Endothelial cell of umbilical vein (primary cell): ENCODE measurements at regions not wholly inside any gene's neighbourhood (a gene's known extent, or its start where the extent isn't known, plus 50 kb on each side); places are given as distances from the start of the nearest gene placed in this dataset.

ENCODE experiments used
- BruUV-seq: library from RNA; stranded (reverse); fragments of 400-500 nt; replicated peaks from 2 replicates; lab custom pipeline; 2021; lab: Mats Ljungman, UMichigan
- CTCF ChIA-PET: fragments of 300-600, 350-600 bp; sonication (Branson Sonifier 250); formaldehyde crosslinking; loops from one replicate; lab custom pipeline; 2021; ENCODE audit warnings: antibody characterized with exemption, inconsistent platforms; lab: Charles Lee
- POLR2A ChIA-PET: fragments of 300-600, 350-600 bp; sonication (Branson Sonifier 250); formaldehyde crosslinking; loops from one replicate; lab custom pipeline; 2021; ENCODE audit warnings: antibody characterized with exemption, inconsistent platforms; lab: Charles Lee
- DNase-seq: peaks from one replicate; pipeline ENCODE4 v3.0.0-alpha.2; 2011; ENCODE audit warnings: low read depth, low spot score
- FAIRE-seq: peaks from 2 replicates; lab custom pipeline; 2011; peaks lifted over from hg19 to GRCh38; lab: Jason Lieb, UNC
- H2AFZ ChIP-seq: 2 replicates; pipeline ENCODE4 v1.6.0; 2012; ENCODE audit warnings: low read depth, low read length, control low read depth, inconsistent platforms
- H3K27ac ChIP-seq: 2 replicates; pipeline ENCODE4 v1.5.1; 2011; ENCODE audit warnings: low read depth, mild to moderate bottlenecking, control low read depth, low read length, moderate library complexity; ENCODE audit not compliant: insufficient read depth
- H3K27me3 ChIP-seq, 2 experiments: 2 replicates each; pipeline versions ENCODE4 v1.6.0 to v1.6.1; 2011; ENCODE audit warnings: low read length in 2 of 2, mixed read lengths in 1 of 2; ENCODE audit not compliant: control insufficient read depth in 2 of 2, insufficient read depth in 2 of 2
- H3K36me3 ChIP-seq, 2 experiments: 2 replicates in 1 of 2; 3 replicates in 1 of 2; pipeline ENCODE4 v1.5.1; 2011; ENCODE audit warnings: low read length in 2 of 2, mild to moderate bottlenecking in 1 of 2, moderate library complexity in 1 of 2; ENCODE audit not compliant: control insufficient read depth in 2 of 2, insufficient read depth in 2 of 2; ENCODE audit errors: extremely low read depth in 1 of 2
- H3K4me1 ChIP-seq: 3 replicates; pipeline ENCODE4 v1.5.1; 2011; ENCODE audit warnings: mild to moderate bottlenecking, low read length; ENCODE audit not compliant: control insufficient read depth, insufficient read depth; ENCODE audit errors: extremely low read depth
- H3K4me2 ChIP-seq: 2 replicates; pipeline ENCODE4 v1.6.1; 2011; ENCODE audit warnings: low read length, control low read depth, mixed read lengths; ENCODE audit not compliant: insufficient read depth
- H3K4me3 ChIP-seq, 3 experiments: fragments of 200-600 bp in 1 of 3; sonication (generic), shearing (Covaris generic) in 1 of 3; replicated peaks in 1 of 3; 2 replicates each; pipeline ENCODE4 v1.5.1; 2011 to 2016; ENCODE audit warnings: control low read depth in 3 of 3, low read length in 3 of 3, mild to moderate bottlenecking in 2 of 3, inconsistent platforms in 1 of 3, low read depth in 1 of 3, moderate library complexity in 1 of 3; ENCODE audit not compliant: insufficient read depth in 1 of 3
- H3K79me2 ChIP-seq: 2 replicates; pipeline ENCODE4 v1.6.0; 2012; ENCODE audit warnings: low read length, inconsistent platforms; ENCODE audit not compliant: control insufficient read depth, insufficient read depth
- H3K9ac ChIP-seq: replicated peaks from 2 replicates; pipeline ENCODE3; 2011; ENCODE audit warnings: low read length, control low read depth; ENCODE audit not compliant: insufficient read depth; ENCODE audit errors: extremely low read depth
- H3K9me1 ChIP-seq: replicated peaks from 3 replicates; pipeline ENCODE4 v1.6.0; 2011; ENCODE audit warnings: mild to moderate bottlenecking, low read length; ENCODE audit not compliant: control insufficient read depth, insufficient read depth; ENCODE audit errors: extremely low read depth
- H3K9me3 ChIP-seq: replicated peaks from 2 replicates; pipeline ENCODE4 v1.5.1; 2012; ENCODE audit warnings: low read length, inconsistent platforms; ENCODE audit not compliant: control insufficient read depth, insufficient read depth
- H4K20me1 ChIP-seq: replicated peaks from 2 replicates; pipeline ENCODE3; 2011; ENCODE audit warnings: mild to moderate bottlenecking, low read length; ENCODE audit not compliant: control insufficient read depth, insufficient read depth; ENCODE audit errors: extremely low read depth
- GATA2 ChIP-seq: IDR thresholded peaks from 2 replicates; pipeline ENCODE4 v1.7.0; 2011; ENCODE audit warnings: low read depth, mild to moderate bottlenecking, moderate library complexity, mixed read lengths, low read length; ENCODE audit not compliant: insufficient read length, insufficient read depth
- JUN ChIP-seq: IDR thresholded peaks from 2 replicates; pipeline ENCODE4 v1.6.1; 2011; ENCODE audit warnings: borderline replicate concordance, low read depth; ENCODE audit not compliant: insufficient read length, insufficient read depth
- MAX ChIP-seq: IDR thresholded peaks from 2 replicates; pipeline ENCODE4 v1.6.1; 2011; ENCODE audit not compliant: insufficient read depth, insufficient read length
- MYC ChIP-seq: IDR thresholded peaks from one replicate; pipeline ENCODE4 v1.6.1; 2011; ENCODE audit warnings: mild to moderate bottlenecking, low read depth, low read length
- dilution Hi-C: fragments of 300-500 bp; cut with MboI; formaldehyde crosslinking; loops from one replicate; pipeline ENCODE4 v1.15.0; 2019; ENCODE audit warnings: low sequenced_read_pairs; ENCODE audit not compliant: extremely low pct_ligation_motif_present
- intact Hi-C: fragments of 100-400 bp; cut with micrococcal nuclease; formaldehyde crosslinking; loops from one replicate; pipeline ENCODE4 v1.10.0; 2022
- TF ChIP-seq, protein P1 (sequence below), 2 donors: IDR thresholded peaks; 1 replicate in 1 of 2; 2 replicates in 1 of 2; pipeline ENCODE4 v1.5.1; 2011; ENCODE audit warnings: low read length in 2 of 2, mild to moderate bottlenecking in 2 of 2, moderate library complexity in 2 of 2, control low read depth in 1 of 2, inconsistent platforms in 1 of 2, low read depth in 1 of 2; ENCODE audit not compliant: insufficient read depth in 1 of 2; ENCODE audit errors: extremely low read depth in 1 of 2

DNA sequence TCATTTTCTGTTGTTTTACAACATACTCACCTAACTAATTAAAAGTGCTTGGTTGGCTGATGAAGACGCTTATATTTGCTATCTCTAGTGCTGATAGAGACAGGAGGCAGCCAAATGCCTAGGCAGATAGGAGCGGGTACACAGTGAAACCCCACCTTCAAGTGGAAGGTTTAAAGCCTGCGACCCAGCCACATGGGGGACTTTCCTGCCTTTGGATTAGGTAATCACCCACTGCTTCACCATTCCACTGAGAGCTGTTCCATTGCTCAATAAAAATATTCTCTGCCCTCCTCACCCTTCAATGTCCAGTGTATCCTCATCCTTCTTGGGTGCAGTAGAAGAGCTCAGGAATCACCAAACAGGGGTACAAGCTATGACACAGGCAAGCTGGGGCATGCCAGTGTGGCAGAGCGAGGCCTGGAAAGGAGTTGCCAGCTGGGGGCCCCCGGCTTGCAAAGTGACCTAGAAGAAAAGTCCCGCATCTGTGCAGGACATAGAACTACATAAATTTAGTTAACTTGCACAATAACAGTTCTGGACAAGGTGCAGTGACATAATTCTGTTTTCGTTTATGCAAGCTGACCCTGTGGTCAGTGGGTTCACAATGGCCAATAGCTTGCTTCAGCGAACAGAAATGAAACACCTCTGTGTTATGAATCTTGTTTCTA is 112.0 kb upstream of the MLIP start:
- dilution Hi-C loops (no loop called here), intact Hi-C loops (no loop called here)
- no TSS peak for BruUV-seq
- DNase-seq (no peak), FAIRE-seq (no peak)
- Histone ChIP-seq H3K9me1 (no peaks in the 10 kb centered on the region), H3K9me3 (no peaks in the 10 kb centered on the region), H3K4me1 (peaks cover 8% of the 10 kb centered on the region), H4K20me1 (no peaks in the 10 kb centered on the region), H3K36me3 (no peaks in the 10 kb centered on the region), H3K9ac (no peak overlapping the region), H3K4me2 (no peak overlapping the region), H3K4me3 (no peak overlapping the region), H3K27ac (no peak overlapping the region), H3K27me3 (no peaks in the 10 kb centered on the region), H3K79me2 (no peaks in the 10 kb centered on the region), H2AFZ (no peak overlapping the region)
- no peak for TF ChIP-seq MAX
- no peak for TF ChIP-seq GATA2
- POLR2A ChIA-PET: no interaction called here
- CTCF ChIA-PET: no interaction called here

DNA sequence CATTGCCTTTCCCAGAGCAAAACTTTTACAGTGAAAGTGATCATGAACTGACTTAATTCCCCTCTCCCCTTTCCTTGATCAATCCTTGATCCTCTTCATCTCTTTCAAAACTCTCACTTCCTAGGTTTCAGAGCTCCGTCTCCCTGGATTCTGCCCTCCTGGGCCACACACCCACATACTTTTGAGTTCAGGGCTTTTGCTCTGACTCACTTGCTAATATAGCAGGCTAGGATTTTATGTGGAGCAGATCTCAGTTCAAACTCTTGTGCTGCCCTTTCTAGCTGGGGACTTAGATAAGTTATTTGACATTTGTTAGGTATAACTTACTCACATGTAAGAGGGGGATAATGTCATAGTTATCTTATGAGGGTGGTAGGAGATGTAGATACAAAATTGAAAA is 109.1 kb upstream of the MLIP start:
- no peak overlapping the region for H3K4me3 ChIP-seq
- no peak overlapping the region for H2AFZ ChIP-seq
- H3K9me1 ChIP-seq: no peaks in the 10 kb centered on the region
- H3K4me1 ChIP-seq: peaks cover 8% of the 10 kb centered on the region
- CTCF ChIA-PET: interaction anchor here (2.1 kb wide), 1 partner anchor 16 kb away, joined by 8 read pairs; no protein-coding TSS in a partner anchor
- DNase-seq (no peak), FAIRE-seq (no peak)
- no peaks in the 10 kb centered on the region for H4K20me1 ChIP-seq
- no peak overlapping the region for H3K27ac ChIP-seq
- BruUV-seq: no TSS peak
- no peaks in the 10 kb centered on the region for H3K79me2 ChIP-seq
- no peaks in the 10 kb centered on the region for H3K27me3 ChIP-seq
- POLR2A ChIA-PET: no interaction called here
- intact Hi-C loops (no loop called here), dilution Hi-C loops (no loop called here)
- no peak overlapping the region for H3K4me2 ChIP-seq
- no peaks in the 10 kb centered on the region for H3K36me3 ChIP-seq
- no peaks in the 10 kb centered on the region for H3K9me3 ChIP-seq
- TF ChIP-seq MAX (no peak), MYC (no peak), JUN (no peak)
- TF ChIP-seq, protein P1, sequence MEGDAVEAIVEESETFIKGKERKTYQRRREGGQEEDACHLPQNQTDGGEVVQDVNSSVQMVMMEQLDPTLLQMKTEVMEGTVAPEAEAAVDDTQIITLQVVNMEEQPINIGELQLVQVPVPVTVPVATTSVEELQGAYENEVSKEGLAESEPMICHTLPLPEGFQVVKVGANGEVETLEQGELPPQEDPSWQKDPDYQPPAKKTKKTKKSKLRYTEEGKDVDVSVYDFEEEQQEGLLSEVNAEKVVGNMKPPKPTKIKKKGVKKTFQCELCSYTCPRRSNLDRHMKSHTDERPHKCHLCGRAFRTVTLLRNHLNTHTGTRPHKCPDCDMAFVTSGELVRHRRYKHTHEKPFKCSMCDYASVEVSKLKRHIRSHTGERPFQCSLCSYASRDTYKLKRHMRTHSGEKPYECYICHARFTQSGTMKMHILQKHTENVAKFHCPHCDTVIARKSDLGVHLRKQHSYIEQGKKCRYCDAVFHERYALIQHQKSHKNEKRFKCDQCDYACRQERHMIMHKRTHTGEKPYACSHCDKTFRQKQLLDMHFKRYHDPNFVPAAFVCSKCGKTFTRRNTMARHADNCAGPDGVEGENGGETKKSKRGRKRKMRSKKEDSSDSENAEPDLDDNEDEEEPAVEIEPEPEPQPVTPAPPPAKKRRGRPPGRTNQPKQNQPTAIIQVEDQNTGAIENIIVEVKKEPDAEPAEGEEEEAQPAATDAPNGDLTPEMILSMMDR (IDR thresholded peaks at IDR 0.05; ENCODE audit: extremely low read depth in 1 of 2, insufficient read depth in 1 of 2, low read depth in 1 of 2, low read length in 2 of 2): no peak
- H3K9ac ChIP-seq: no peak overlapping the region
